A673 (cell line): ENCODE measurements at regions not wholly inside any gene's neighbourhood (a gene's known extent, or its start where the extent isn't known, plus 50 kb on each side); places are given as distances from the start of the nearest gene placed in this dataset.

Experiments
- BruUV-seq: library from RNA; stranded (reverse); fragments of 400-500 nt; replicated peaks from 2 replicates; lab custom pipeline; 2021; lab: Mats Ljungman, UMichigan
- CTCF ChIA-PET: fragments of 300-600 bp; sonication (Branson Sonifier 250); formaldehyde crosslinking; loops from one replicate; lab custom pipeline; 2022; ENCODE audit warnings: antibody characterized with exemption; lab: Charles Lee
- POLR2A ChIA-PET: fragments of 300-600 bp; sonication (Branson Sonifier 250); formaldehyde crosslinking; loops from one replicate; lab custom pipeline; 2022; ENCODE audit warnings: antibody characterized with exemption; ENCODE audit not compliant: low non-redundant PET; lab: Charles Lee
- DNase-seq: peaks from one replicate; pipeline ENCODE4 v3.0.0-alpha.2; 2015; ENCODE audit warnings: low spot score
- H3K27ac ChIP-seq: fragments of 200-600 bp; sonication (generic); 2 replicates; pipeline ENCODE4 v1.5.1; 2016; ENCODE audit warnings: mixed run types, low read depth, mild to moderate bottlenecking, mixed read lengths, antibody characterized with exemption, low read length; ENCODE audit not compliant: poor library complexity, severe bottlenecking
- H3K27me3 ChIP-seq: fragments of 200-600 bp; sonication (generic); replicated peaks from 2 replicates; pipeline ENCODE4 v1.6.1; 2017; ENCODE audit warnings: mixed run types, low read depth, mild to moderate bottlenecking, mixed read lengths, antibody characterized with exemption, low read length; ENCODE audit not compliant: insufficient read depth, poor library complexity
- H3K36me3 ChIP-seq: fragments of 200-600 bp; sonication (generic); 2 replicates; pipeline ENCODE4 v1.6.1; 2016; ENCODE audit warnings: mixed run types, mild to moderate bottlenecking, mixed read lengths, antibody characterized with exemption, low read length; ENCODE audit not compliant: insufficient read depth, poor library complexity, severe bottlenecking
- H3K4me1 ChIP-seq: fragments of 200-600 bp; sonication (generic); 2 replicates; pipeline ENCODE4 v1.6.1; 2017; ENCODE audit warnings: mixed run types, mild to moderate bottlenecking, mixed read lengths, antibody characterized with exemption, low read length; ENCODE audit not compliant: insufficient read depth, poor library complexity, severe bottlenecking
- H3K4me3 ChIP-seq: fragments of 200-600 bp; sonication (generic); 2 replicates; pipeline ENCODE4 v1.5.1; 2016; ENCODE audit warnings: low read depth, mixed run types, mild to moderate bottlenecking, mixed read lengths, low read length; ENCODE audit not compliant: poor library complexity, severe bottlenecking
- H3K9me3 ChIP-seq: fragments of 200-600 bp; sonication (generic); 2 replicates; pipeline ENCODE4 v1.6.1; 2016; ENCODE audit warnings: mixed run types, low read depth, mild to moderate bottlenecking, mixed read lengths, antibody characterized with exemption, low read length; ENCODE audit not compliant: poor library complexity, severe bottlenecking
- CTCF ChIP-seq: fragments of 300-800, 200-600 bp; sonication (generic); conservative IDR thresholded peaks from 2 replicates; pipeline ENCODE4 v1.5.1; 2017; ENCODE audit warnings: low read depth, mild to moderate bottlenecking, antibody characterized with exemption, low read length, moderate library complexity, mixed read lengths
- EZH2 ChIP-seq: fragments of 200-600 bp; sonication (generic); IDR thresholded peaks from 2 replicates; pipeline ENCODE4 v1.6.1; 2017; ENCODE audit warnings: borderline replicate concordance, low read depth, mild to moderate bottlenecking, mixed read lengths, antibody characterized with exemption, low read length; ENCODE audit not compliant: poor library complexity, severe bottlenecking
- intact Hi-C: fragments of 100-400 bp; cut with micrococcal nuclease; formaldehyde crosslinking; loops from one replicate; pipeline ENCODE4 v1.10.0; 2022; ENCODE audit not compliant: unreplicated experiment

- H3K4me1 ChIP-seq = no peaks in the 10 kb centered on the region
- intact Hi-C loops = no loop called here
- H3K27me3 ChIP-seq = no peaks in the 10 kb centered on the region
- H3K9me3 ChIP-seq = no peaks in the 10 kb centered on the region
- DNase-seq = no peak
- BruUV-seq = no TSS peak
- ChIA-PET POLR2A (no interaction called here), CTCF (no interaction called here)
- no peak overlapping the region for H3K4me3 ChIP-seq
- no peak overlapping the region for H3K27ac ChIP-seq
- no peak for TF ChIP-seq CTCF
- TF ChIP-seq EZH2 = no peak
- no peaks in the 10 kb centered on the region for H3K36me3 ChIP-seq
Observed at GRCh38 chr1:195806060-195806459, 802.2 kb downstream of the KCNT2 start.

GRCh38 chr1:195804547-195804946 is 803.7 kb downstream of the KCNT2 start:
- Histone ChIP-seq H3K4me3 (no peak overlapping the region), H3K9me3 (no peaks in the 10 kb centered on the region), H3K36me3 (no peaks in the 10 kb centered on the region), H3K27me3 (no peaks in the 10 kb centered on the region), H3K4me1 (no peaks in the 10 kb centered on the region), H3K27ac (no peak overlapping the region)
- POLR2A ChIA-PET = no interaction called here
- no TSS peak for BruUV-seq
- CTCF ChIA-PET = no interaction called here
- TF ChIP-seq CTCF (no peak; the same call in 1 of the 2 replicates), EZH2 (no peak)
- intact Hi-C loops = no loop called here
- no peak for DNase-seq

- BruUV-seq = no TSS peak
- no peaks in the 10 kb centered on the region for H3K36me3 ChIP-seq
- DNase-seq = no peak
- no peaks in the 10 kb centered on the region for H3K4me1 ChIP-seq
- H3K27me3 ChIP-seq = no peaks in the 10 kb centered on the region
- ChIA-PET CTCF (interaction anchor here (0.6 kb wide), 1 partner anchor 879 kb away, joined by 3 read pairs; no protein-coding TSS in a partner anchor), POLR2A (no interaction called here)
- H3K9me3 ChIP-seq = no peaks in the 10 kb centered on the region
- no peak overlapping the region for H3K27ac ChIP-seq
- intact Hi-C loops = no loop called here
- TF ChIP-seq CTCF (no peak), EZH2 (no peak)
- H3K4me3 ChIP-seq = no peak overlapping the region
Observed at GRCh38 chr1:195799016-195799415, 809.2 kb downstream of the KCNT2 start.
